ENCODE measurements at regions not wholly inside any gene's neighbourhood (a gene's known extent, or its start where the extent isn't known, plus 50 kb on each side); places are given as distances from the start of the nearest gene placed in this dataset.

- no peak for TF ChIP-seq CTCF (IDR thresholded peaks at IDR 0.05)
- no peak for TF ChIP-seq ZFX (IDR thresholded peaks at IDR 0.05; ENCODE audit: borderline replicate concordance)
These were observed 138.6 kb upstream of the CAMK1G start for GRCh38 chr1:209444961-209445360.
